HEK293 (cell line): ENCODE measurements at regions not wholly inside any gene's neighbourhood (a gene's known extent, or its start where the extent isn't known, plus 50 kb on each side); places are given as distances from the start of the nearest gene placed in this dataset.

Source experiments
- CTCF ChIA-PET: fragments of 350-600 bp; formaldehyde crosslinking; extraction: SDS; loops from one replicate; lab custom pipeline; 2021; ENCODE audit warnings: antibody characterized with exemption; lab: Yijun Ruan, JAX
- POLR2A ChIA-PET: fragments of 300-600 bp; formaldehyde crosslinking; extraction: SDS; loops from one replicate; lab custom pipeline; 2020; ENCODE audit warnings: antibody characterized with exemption, inconsistent platforms; lab: Yijun Ruan, JAX
- H3K27ac ChIP-seq: fragments of 200-500 bp; sonication (Bioruptor generic); 2 replicates; pipeline ENCODE4 v1.5.1; 2014; ENCODE audit warnings: low read depth, low read length, control low read depth, inconsistent platforms; ENCODE audit errors: extremely low read depth
- H3K36me3 ChIP-seq, 2 experiments: fragments of 200-500 bp in 1 of 2; sonication (Bioruptor generic) in 1 of 2; 1 replicate in 1 of 2; 2 replicates in 1 of 2; pipeline ENCODE4 v1.5.1; 2014 to 2017; ENCODE audit warnings: inconsistent platforms in 2 of 2, low read length in 2 of 2; ENCODE audit not compliant: control insufficient read depth in 2 of 2, insufficient read depth in 1 of 2
- H3K4me1 ChIP-seq: fragments of 200-500 bp; sonication (Bioruptor generic); 2 replicates; pipeline ENCODE4 v1.5.1; 2014; ENCODE audit warnings: mild to moderate bottlenecking, low read length, inconsistent platforms; ENCODE audit not compliant: control insufficient read depth, insufficient read depth
- H3K4me3 ChIP-seq: 2 replicates; pipeline ENCODE4 v1.5.1; 2011; ENCODE audit warnings: low read depth, mild to moderate bottlenecking, control low read depth, low read length, moderate library complexity
- H3K9me3 ChIP-seq: fragments of 200-500 bp; sonication (Bioruptor generic); 2 replicates; pipeline ENCODE4 v1.5.1; 2014; ENCODE audit warnings: low read depth, low read length, inconsistent platforms; ENCODE audit not compliant: control insufficient read depth, insufficient read depth
- ATF2 ChIP-seq: fragments of 450-650 bp; formaldehyde crosslinking; IDR thresholded peaks from 2 replicates; pipeline ENCODE4 v1.5.1; 2016; ENCODE audit warnings: missing biosample characterization, missing genetic modification characterization, low read depth
- GFI1B ChIP-seq: fragments of 450-650 bp; formaldehyde crosslinking; IDR thresholded peaks from 2 replicates; pipeline ENCODE4 v1.5.1; 2016; ENCODE audit warnings: missing biosample characterization, missing genetic modification characterization
- HIC1 ChIP-seq: fragments of 450-650 bp; formaldehyde crosslinking; IDR thresholded peaks from 2 replicates; pipeline ENCODE4 v1.5.1; 2016; ENCODE audit warnings: missing biosample characterization, missing genetic modification characterization
- HOXA7 ChIP-seq: sonication (generic); formaldehyde crosslinking; IDR thresholded peaks from 2 replicates; pipeline ENCODE4 v1.8.1; 2022; ENCODE audit warnings: missing genetic modification reagents, borderline replicate concordance
- OSR2 ChIP-seq: fragments of 450-650 bp; formaldehyde crosslinking; IDR thresholded peaks from 2 replicates; pipeline ENCODE4 v1.5.1; 2016; ENCODE audit warnings: missing biosample characterization, missing genetic modification characterization
- SETDB1 ChIP-seq: IDR thresholded peaks from one replicate; pipeline ENCODE4 v1.6.1; 2017; ENCODE audit warnings: mild to moderate bottlenecking, low read length, moderate library complexity, mixed read lengths; ENCODE audit not compliant: insufficient read length
- ZBTB20 ChIP-seq: fragments of 450-650 bp; formaldehyde crosslinking; IDR thresholded peaks from 2 replicates; pipeline ENCODE4 v1.5.1; 2016; ENCODE audit warnings: missing biosample characterization, missing genetic modification characterization
- ZBTB6 ChIP-seq: fragments of 450-650 bp; formaldehyde crosslinking; IDR thresholded peaks from 2 replicates; pipeline ENCODE4 v1.5.1; 2017; ENCODE audit warnings: missing biosample characterization, missing genetic modification characterization
- ZBTB8A ChIP-seq: fragments of 450-650 bp; formaldehyde crosslinking; IDR thresholded peaks from 2 replicates; pipeline ENCODE4 v1.5.1; 2016; ENCODE audit warnings: missing biosample characterization, missing genetic modification characterization
- ZEB2 ChIP-seq: fragments of 450-650 bp; formaldehyde crosslinking; IDR thresholded peaks from 2 replicates; pipeline ENCODE4 v1.5.1; 2016; ENCODE audit warnings: missing biosample characterization, missing genetic modification characterization
- ZNF16 ChIP-seq: fragments of 450-650 bp; formaldehyde crosslinking; IDR thresholded peaks from 2 replicates; pipeline ENCODE4 v1.5.1; 2016; ENCODE audit warnings: low read depth, missing biosample characterization, missing genetic modification characterization
- ZNF169 ChIP-seq: fragments of 450-650 bp; formaldehyde crosslinking; IDR thresholded peaks from 2 replicates; pipeline ENCODE4 v1.5.1; 2016; ENCODE audit warnings: missing biosample characterization, missing genetic modification characterization
- ZNF175 ChIP-seq: fragments of 450-650 bp; formaldehyde crosslinking; IDR thresholded peaks from 2 replicates; pipeline ENCODE4 v1.5.1; 2016; ENCODE audit warnings: missing biosample characterization, missing genetic modification characterization
- ZNF2 ChIP-seq: fragments of 450-650 bp; formaldehyde crosslinking; IDR thresholded peaks from 2 replicates; pipeline ENCODE4 v1.5.1; 2016; ENCODE audit warnings: missing biosample characterization, missing genetic modification characterization
- ZNF248 ChIP-seq: fragments of 450-650 bp; formaldehyde crosslinking; IDR thresholded peaks from 2 replicates; pipeline ENCODE4 v1.5.1; 2017; ENCODE audit warnings: missing biosample characterization, missing genetic modification characterization
- ZNF37A ChIP-seq: fragments of 450-650 bp; IDR thresholded peaks from 2 replicates; pipeline ENCODE4 v1.5.1; 2018; ENCODE audit warnings: missing biosample characterization, missing genetic modification characterization
- ZNF416 ChIP-seq: fragments of 450-650 bp; formaldehyde crosslinking; IDR thresholded peaks from 2 replicates; pipeline ENCODE4 v1.5.1; 2016; ENCODE audit warnings: missing biosample characterization, missing genetic modification characterization
- ZNF423 ChIP-seq: fragments of 450-650 bp; formaldehyde crosslinking; IDR thresholded peaks from 2 replicates; pipeline ENCODE4 v1.5.1; 2016; ENCODE audit warnings: missing biosample characterization, missing genetic modification characterization
- ZNF558 ChIP-seq: fragments of 450-650 bp; formaldehyde crosslinking; IDR thresholded peaks from 2 replicates; pipeline ENCODE4 v1.5.1; 2016; ENCODE audit warnings: missing biosample characterization, missing genetic modification characterization
- ZNF654 ChIP-seq: fragments of 450-650 bp; formaldehyde crosslinking; IDR thresholded peaks from 2 replicates; pipeline ENCODE4 v1.5.1; 2016; ENCODE audit warnings: low read depth, missing biosample characterization, missing genetic modification characterization
- ZNF670 ChIP-seq: fragments of 450-650 bp; formaldehyde crosslinking; IDR thresholded peaks from 2 replicates; pipeline ENCODE4 v1.5.1; 2016; ENCODE audit warnings: missing biosample characterization, missing genetic modification characterization, low read depth
- ZNF747 ChIP-seq: fragments of 450-650 bp; formaldehyde crosslinking; IDR thresholded peaks from 2 replicates; pipeline ENCODE4 v1.5.1; 2016; ENCODE audit warnings: missing biosample characterization, missing genetic modification characterization
- ZNF791 ChIP-seq: fragments of 450-650 bp; formaldehyde crosslinking; IDR thresholded peaks from 2 replicates; pipeline ENCODE4 v1.5.1; 2016; ENCODE audit warnings: missing biosample characterization, missing genetic modification characterization

- H3K4me1 ChIP-seq = no peaks in the 10 kb centered on the region
- CTCF ChIA-PET = interaction anchor here (0.9 to 4.1 kb wide), 6 partner anchors 10 to 338 kb away, joined by 3 to 20 read pairs (median 4); no protein-coding TSS in a partner anchor
- POLR2A ChIA-PET = no interaction called here
- TF ChIP-seq HOXA7 (no peak), ZNF654 (tag by site-specific recombination) (no peak)
- no peak overlapping the region for H3K4me3 ChIP-seq
- no peaks in the 10 kb centered on the region for H3K36me3 ChIP-seq
- H3K27ac ChIP-seq = no peak overlapping the region
- H3K9me3 ChIP-seq = no peaks in the 10 kb centered on the region
These were observed 335.9 kb downstream of the CYP26B1 start for GRCh38 chr2:71811726-71812125.

GRCh38 chr2:71811157-71811556, 336.5 kb downstream of the CYP26B1 start:
- ChIA-PET CTCF (interaction anchor here (0.9 to 4.1 kb wide), 5 partner anchors 10 to 339 kb away, joined by 3 to 20 read pairs (median 4); no protein-coding TSS in a partner anchor), POLR2A (no interaction called here)
- no peaks in the 10 kb centered on the region for H3K9me3 ChIP-seq
- no peaks in the 10 kb centered on the region for H3K4me1 ChIP-seq
- TF ChIP-seq ZNF670 (no peak), ZNF423 (tag by site-specific recombination) (no peak), ZNF747 (tag by site-specific recombination) (no peak), OSR2 (no peak), GFI1B (tag by site-specific recombination) (no peak), ZBTB6 (tag by site-specific recombination) (no peak), ZNF248 (no peak), ZNF791 (no peak), HIC1 (no peak), ZEB2 (tag by site-specific recombination) (no peak), ZNF2 (tag by site-specific recombination) (no peak), ZBTB20 (tag by site-specific recombination) (no peak), ZNF169 (tag by site-specific recombination) (no peak), ZNF37A (no peak), ZNF416 (tag by site-specific recombination) (no peak), SETDB1 (no peak), ZBTB8A (tag by site-specific recombination) (no peak), ZNF558 (tag by site-specific recombination) (no peak), ZNF175 (no peak)
- no peak overlapping the region for H3K4me3 ChIP-seq
- no peak overlapping the region for H3K27ac ChIP-seq
- H3K36me3 ChIP-seq = no peaks in the 10 kb centered on the region

GRCh38 chr2:71807581-71808451, 339.8 kb downstream of the CYP26B1 start:
- Histone ChIP-seq H3K9me3 (no peaks in the 10 kb centered on the region), H3K4me1 (no peaks in the 10 kb centered on the region), H3K36me3 (no peaks in the 10 kb centered on the region), H3K27ac (no peak overlapping the region), H3K4me3 (no peak overlapping the region)
- TF ChIP-seq ATF2 (tag by site-specific recombination) = no peak
- no peak for TF ChIP-seq ZNF16 (tag by site-specific recombination)
- TF ChIP-seq, all 188 proteins: peak for 0
- ChIA-PET POLR2A (no interaction called here), CTCF (interaction anchor here (0.6 to 2.4 kb wide), 3 partner anchors 12 to 1112 kb away, joined by 3 to 7 read pairs (median 6); no protein-coding TSS in a partner anchor)
